Calu3 (cell line): ENCODE measurements at regions not wholly inside any gene's neighbourhood (a gene's known extent, or its start where the extent isn't known, plus 50 kb on each side); places are given as distances from the start of the nearest gene placed in this dataset.

Experiments
- BruUV-seq: library from RNA; stranded (reverse); fragments of 400-500 nt; replicated peaks from 2 replicates; lab custom pipeline; 2021; lab: Mats Ljungman, UMichigan
- CTCF ChIA-PET: fragments of 300-600 bp; sonication (Branson Sonifier 250); formaldehyde crosslinking; loops from one replicate; lab custom pipeline; 2022; ENCODE audit warnings: antibody characterized with exemption; lab: Charles Lee
- DNase-seq: peaks from one replicate; pipeline ENCODE4 v3.0.0; 2022
- H3K27ac Mint-ChIP-seq: one replicate; pipeline ENCODE4 v1.8.0; 2022; ENCODE audit warnings: mixed read lengths; ENCODE audit not compliant: unreplicated experiment
- H3K27me3 Mint-ChIP-seq: one replicate; pipeline ENCODE4 v1.8.0; 2022; ENCODE audit warnings: mixed read lengths; ENCODE audit not compliant: unreplicated experiment
- H3K36me3 Mint-ChIP-seq: one replicate; pipeline ENCODE4 v1.8.0; 2022; ENCODE audit warnings: mild to moderate bottlenecking, moderate library complexity, mixed read lengths; ENCODE audit not compliant: insufficient read depth, unreplicated experiment
- H3K4me1 Mint-ChIP-seq: one replicate; pipeline ENCODE4 v1.8.0; 2022; ENCODE audit warnings: mild to moderate bottlenecking, low read depth, mixed read lengths; ENCODE audit not compliant: unreplicated experiment
- H3K4me3 Mint-ChIP-seq: one replicate; pipeline ENCODE4 v1.8.0; 2022; ENCODE audit warnings: mild to moderate bottlenecking, low read depth, moderate library complexity, mixed read lengths; ENCODE audit not compliant: unreplicated experiment
- H3K9me3 Mint-ChIP-seq: one replicate; pipeline ENCODE4 v1.8.0; 2022; ENCODE audit warnings: low read depth, mixed read lengths; ENCODE audit not compliant: unreplicated experiment
- CTCF ChIP-seq: fragments of 200-600 bp; IDR thresholded peaks from one replicate; pipeline ENCODE4 v1.8.0; 2022; ENCODE audit warnings: antibody characterized with exemption; ENCODE audit not compliant: unreplicated experiment
- intact Hi-C: fragments of 100-400 bp; cut with micrococcal nuclease; formaldehyde crosslinking; loops from one replicate; pipeline ENCODE4 v1.10.0; 2022; ENCODE audit not compliant: unreplicated experiment

- no TSS peak for BruUV-seq
Measured at GRCh38 chr18:6579486-6579885, 150.0 kb upstream of the ARHGAP28 start.

DNA sequence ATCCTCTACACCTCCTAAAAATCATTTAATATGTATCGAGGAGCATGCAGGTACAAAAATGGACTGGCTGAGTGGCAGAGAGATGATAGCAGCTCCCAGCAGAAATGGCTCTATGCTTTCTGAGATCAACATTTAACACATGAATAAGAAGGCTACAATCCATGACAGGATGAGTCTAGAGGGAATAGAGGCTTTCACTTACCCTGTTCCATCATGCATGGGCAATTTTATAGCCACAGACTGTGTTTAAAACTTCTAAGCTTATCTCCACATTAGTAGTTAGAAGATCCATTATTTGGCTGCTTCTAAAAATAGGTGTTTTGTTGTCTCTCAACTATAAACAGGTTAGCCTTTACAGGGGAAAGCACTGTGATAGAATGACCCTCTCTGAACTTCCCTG, 149.1 kb upstream of the ARHGAP28 start:
- no peak overlapping the region for H3K27ac Mint-ChIP-seq
- CTCF ChIA-PET = no interaction called here
- intact Hi-C loops = no loop called here
- DNase-seq = no peak
- no peak overlapping the region for H3K4me3 Mint-ChIP-seq
- H3K27me3 Mint-ChIP-seq = peaks cover 68% of the 10 kb centered on the region
- H3K36me3 Mint-ChIP-seq = no peaks in the 10 kb centered on the region
- TF ChIP-seq CTCF = no peak
- peaks cover 4% of the 10 kb centered on the region for H3K9me3 Mint-ChIP-seq
- no peaks in the 10 kb centered on the region for H3K4me1 Mint-ChIP-seq
- BruUV-seq = no TSS peak

More at GRCh38 chr18:6579486-6579885, 150.0 kb upstream of the ARHGAP28 start:
- no peaks in the 10 kb centered on the region for H3K4me1 Mint-ChIP-seq
- intact Hi-C loops = no loop called here
- no peak overlapping the region for H3K4me3 Mint-ChIP-seq
- no peaks in the 10 kb centered on the region for H3K36me3 Mint-ChIP-seq
- no peak overlapping the region for H3K27ac Mint-ChIP-seq
- peaks cover 4% of the 10 kb centered on the region for H3K9me3 Mint-ChIP-seq
- H3K27me3 Mint-ChIP-seq = peaks cover 59% of the 10 kb centered on the region
- no peak for DNase-seq
- CTCF ChIA-PET = no interaction called here
- no peak for TF ChIP-seq CTCF

- peaks cover 5% of the 10 kb centered on the region for H3K27me3 Mint-ChIP-seq
- H3K27ac Mint-ChIP-seq = no peak overlapping the region
- no peaks in the 10 kb centered on the region for H3K36me3 Mint-ChIP-seq
- DNase-seq = no peak
- no peaks in the 10 kb centered on the region for H3K4me1 Mint-ChIP-seq
- CTCF ChIA-PET = interaction anchor here (0.5 kb wide), 1 partner anchor 16 kb away, joined by 3 read pairs; no protein-coding TSS in a partner anchor
- TF ChIP-seq CTCF = no peak
- no peak overlapping the region for H3K4me3 Mint-ChIP-seq
- intact Hi-C loops = no loop called here
- H3K9me3 Mint-ChIP-seq = no peaks in the 10 kb centered on the region
- BruUV-seq = no TSS peak
Measured at GRCh38 chr18:6589923-6590322, 139.6 kb upstream of the ARHGAP28 start.

DNA sequence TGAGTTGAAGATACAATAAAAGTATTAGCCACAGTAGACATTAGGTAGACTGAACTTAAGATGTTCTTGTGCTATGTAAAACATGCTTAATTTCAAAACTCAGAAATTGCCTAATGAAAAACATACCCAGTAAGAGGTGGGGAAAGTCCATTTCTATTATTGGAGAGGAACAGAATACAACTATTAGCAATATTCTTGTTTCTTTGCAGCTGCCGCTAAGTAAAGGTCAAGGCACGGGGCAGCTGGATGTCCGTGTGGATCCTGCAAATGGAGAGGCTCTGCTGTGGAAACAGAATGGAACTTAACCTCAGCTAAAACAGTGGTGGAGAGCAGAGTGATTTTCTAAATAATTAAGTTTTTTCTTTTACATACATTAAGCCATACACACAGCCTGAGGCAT, 139.2 kb upstream of the ARHGAP28 start:
- no peak for TF ChIP-seq CTCF
- no peaks in the 10 kb centered on the region for H3K9me3 Mint-ChIP-seq
- BruUV-seq = no TSS peak
- no peak overlapping the region for H3K4me3 Mint-ChIP-seq
- H3K27ac Mint-ChIP-seq = no peak overlapping the region
- intact Hi-C loops = no loop called here
- no peak for DNase-seq
- no peaks in the 10 kb centered on the region for H3K4me1 Mint-ChIP-seq
- H3K27me3 Mint-ChIP-seq = peaks cover under 1% of the 10 kb centered on the region
- no peaks in the 10 kb centered on the region for H3K36me3 Mint-ChIP-seq
- CTCF ChIA-PET = no interaction called here

DNA sequence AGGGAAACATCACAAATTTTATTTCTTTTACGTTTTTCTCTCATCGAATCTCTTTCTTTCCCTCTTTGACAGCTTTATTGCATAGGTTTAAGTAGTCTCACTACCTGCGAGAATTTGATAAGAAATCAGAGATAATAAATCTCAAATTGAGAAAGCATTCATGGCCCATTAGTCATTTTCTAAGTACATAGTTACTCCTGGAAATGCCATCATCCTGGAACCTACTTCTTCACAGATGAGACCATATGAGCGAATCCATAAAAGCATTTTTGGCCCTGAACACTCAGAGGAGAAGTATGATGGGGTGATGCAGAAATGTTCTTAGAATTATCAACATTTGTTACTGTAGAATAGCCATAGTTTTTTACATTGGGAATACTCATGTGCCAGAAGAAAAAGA, 138.0 kb upstream of the ARHGAP28 start:
- H3K27ac Mint-ChIP-seq = no peak overlapping the region
- H3K36me3 Mint-ChIP-seq = no peaks in the 10 kb centered on the region
- DNase-seq = no peak
- H3K4me1 Mint-ChIP-seq = no peaks in the 10 kb centered on the region
- CTCF ChIA-PET = no interaction called here
- no peaks in the 10 kb centered on the region for H3K27me3 Mint-ChIP-seq
- no peak for TF ChIP-seq CTCF
- BruUV-seq = no TSS peak
- H3K9me3 Mint-ChIP-seq = no peaks in the 10 kb centered on the region
- intact Hi-C loops = no loop called here
- no peak overlapping the region for H3K4me3 Mint-ChIP-seq
